WTC11 (cell line): ENCODE measurements at regions not wholly inside any gene's neighbourhood (a gene's known extent, or its start where the extent isn't known, plus 50 kb on each side); places are given as distances from the start of the nearest gene placed in this dataset.

Experiments used
- ATAC-seq: fragments of 200-7000 bp; cut with Tn5 transposase; 2 replicates; pipeline ENCODE4 v1.10.0; 2021; ENCODE audit warnings: mild to moderate bottlenecking, moderate library complexity
- CTCF ChIA-PET: fragments of 300-600 bp; sonication (Branson Sonifier 250); formaldehyde crosslinking; loops from one replicate; lab custom pipeline; 2021; ENCODE audit warnings: antibody characterized with exemption; lab: Charles Lee
- POLR2A ChIA-PET: fragments of 350-600 bp; sonication (Branson Sonifier 250); formaldehyde crosslinking; loops from one replicate; lab custom pipeline; 2021; ENCODE audit warnings: antibody characterized with exemption; lab: Charles Lee
- DNase-seq: peaks from one replicate; pipeline ENCODE4 v3.0.0; 2021; ENCODE audit warnings: low spot score
- H3K27ac Mint-ChIP-seq: 2 replicates; pipeline ENCODE4 v1.8.0; 2021; ENCODE audit warnings: mixed read lengths
- H3K27me3 Mint-ChIP-seq: 2 replicates; pipeline ENCODE4 v1.8.0; 2021; ENCODE audit warnings: low read depth, mild to moderate bottlenecking, moderate library complexity, mixed read lengths
- H3K36me3 Mint-ChIP-seq: 2 replicates; pipeline ENCODE4 v1.8.0; 2021; ENCODE audit warnings: mixed read lengths
- H3K4me1 Mint-ChIP-seq: 2 replicates; pipeline ENCODE4 v1.8.0; 2022; ENCODE audit warnings: mixed read lengths
- H3K4me3 Mint-ChIP-seq: 2 replicates; pipeline ENCODE4 v1.8.0; 2021; ENCODE audit warnings: mild to moderate bottlenecking, moderate library complexity, mixed read lengths
- H3K9me3 Mint-ChIP-seq: 2 replicates; pipeline ENCODE4 v1.8.0; 2021; ENCODE audit warnings: mixed read lengths
- ETV6 ChIP-seq: sonication (generic); formaldehyde crosslinking; IDR thresholded peaks from 2 replicates; pipeline ENCODE4 v1.8.1; 2022; ENCODE audit warnings: mild to moderate bottlenecking, missing genetic modification reagents
- GRHL2 ChIP-seq: fragments of 250-450 bp; sonication (Bioruptor Pico); IDR thresholded peaks from 2 replicates; pipeline ENCODE4 v1.8.0; 2022; ENCODE audit warnings: mild to moderate bottlenecking, moderate library complexity; ENCODE audit not compliant: insufficient replicate concordance, severe bottlenecking
- GTF2I ChIP-seq: fragments of 250-450 bp; sonication (Bioruptor Pico); conservative IDR thresholded peaks from 2 replicates; pipeline ENCODE4 v1.4.0; 2021; ENCODE audit warnings: mild to moderate bottlenecking
- NR3C1 ChIP-seq: sonication (generic); formaldehyde crosslinking; conservative IDR thresholded peaks from 2 replicates; pipeline ENCODE4 v1.8.1; 2023; ENCODE audit warnings: low read depth, mild to moderate bottlenecking, missing genetic modification reagents
- TCF7 ChIP-seq: sonication (generic); formaldehyde crosslinking; IDR thresholded peaks from 2 replicates; pipeline ENCODE4 v1.8.0; 2022; ENCODE audit warnings: mild to moderate bottlenecking, low read depth, missing genetic modification reagents, moderate library complexity
- TEAD4 ChIP-seq: sonication (generic); formaldehyde crosslinking; IDR thresholded peaks from 2 replicates; pipeline ENCODE4 v1.8.0; 2022; ENCODE audit warnings: mild to moderate bottlenecking, missing genetic modification reagents
- TP53 ChIP-seq: sonication (generic); formaldehyde crosslinking; IDR thresholded peaks from 2 replicates; pipeline ENCODE4 v1.8.1; 2023; ENCODE audit warnings: mild to moderate bottlenecking, missing genetic modification reagents
- ZNF121 ChIP-seq: sonication (generic); formaldehyde crosslinking; IDR thresholded peaks from 2 replicates; pipeline ENCODE4 v1.8.0; 2023; ENCODE audit warnings: missing genetic modification reagents
- TF ChIP-seq, protein P1 (sequence below): sonication (generic); formaldehyde crosslinking; IDR thresholded peaks from 2 replicates; pipeline ENCODE4 v1.8.1; 2023; ENCODE audit warnings: mild to moderate bottlenecking, missing genetic modification reagents, borderline replicate concordance
- TF ChIP-seq, protein P2 (sequence below): sonication (generic); formaldehyde crosslinking; IDR thresholded peaks from 2 replicates; pipeline ENCODE4 v1.8.1; 2022; ENCODE audit warnings: missing genetic modification reagents, borderline replicate concordance
- TF ChIP-seq, protein P3 (sequence below): fragments of 250-450 bp; sonication (Bioruptor Pico); conservative IDR thresholded peaks from 2 replicates; pipeline ENCODE4 v1.9.0; 2021; ENCODE audit warnings: mild to moderate bottlenecking
- TF ChIP-seq, protein P4 (sequence below): sonication (generic); formaldehyde crosslinking; IDR thresholded peaks from 2 replicates; pipeline ENCODE4 v1.8.1; 2023; ENCODE audit warnings: mild to moderate bottlenecking, missing genetic modification reagents
- TF ChIP-seq, protein P5 (sequence below): fragments of 250-450 bp; sonication (Bioruptor Pico); IDR thresholded peaks from 2 replicates; pipeline ENCODE4 v1.9.0; 2021; ENCODE audit warnings: mild to moderate bottlenecking
- TF ChIP-seq, protein P6 (sequence below): sonication (generic); formaldehyde crosslinking; IDR thresholded peaks from 2 replicates; pipeline ENCODE4 v1.8.1; 2022; ENCODE audit warnings: low read depth, missing genetic modification reagents, borderline replicate concordance

DNA sequence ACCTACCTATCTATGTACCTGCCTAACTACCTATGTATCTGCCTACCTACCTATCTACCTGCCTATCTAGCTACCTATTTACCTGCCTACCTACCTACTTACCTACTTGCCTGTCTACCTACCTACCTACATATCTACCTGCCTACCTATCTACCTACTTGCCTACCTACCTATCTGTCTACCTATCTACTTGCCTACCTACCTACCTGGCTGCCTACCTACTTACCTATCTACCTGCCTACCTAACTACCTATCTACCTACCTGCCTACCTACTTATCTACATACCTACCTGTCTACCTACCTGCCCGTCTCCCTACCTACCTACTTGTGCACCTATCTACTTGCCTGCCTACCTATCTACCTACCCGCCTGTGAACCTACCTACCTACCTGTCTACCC, 68.7 kb upstream of the NPTX2 start (continued):
- TF ChIP-seq, protein P1, sequence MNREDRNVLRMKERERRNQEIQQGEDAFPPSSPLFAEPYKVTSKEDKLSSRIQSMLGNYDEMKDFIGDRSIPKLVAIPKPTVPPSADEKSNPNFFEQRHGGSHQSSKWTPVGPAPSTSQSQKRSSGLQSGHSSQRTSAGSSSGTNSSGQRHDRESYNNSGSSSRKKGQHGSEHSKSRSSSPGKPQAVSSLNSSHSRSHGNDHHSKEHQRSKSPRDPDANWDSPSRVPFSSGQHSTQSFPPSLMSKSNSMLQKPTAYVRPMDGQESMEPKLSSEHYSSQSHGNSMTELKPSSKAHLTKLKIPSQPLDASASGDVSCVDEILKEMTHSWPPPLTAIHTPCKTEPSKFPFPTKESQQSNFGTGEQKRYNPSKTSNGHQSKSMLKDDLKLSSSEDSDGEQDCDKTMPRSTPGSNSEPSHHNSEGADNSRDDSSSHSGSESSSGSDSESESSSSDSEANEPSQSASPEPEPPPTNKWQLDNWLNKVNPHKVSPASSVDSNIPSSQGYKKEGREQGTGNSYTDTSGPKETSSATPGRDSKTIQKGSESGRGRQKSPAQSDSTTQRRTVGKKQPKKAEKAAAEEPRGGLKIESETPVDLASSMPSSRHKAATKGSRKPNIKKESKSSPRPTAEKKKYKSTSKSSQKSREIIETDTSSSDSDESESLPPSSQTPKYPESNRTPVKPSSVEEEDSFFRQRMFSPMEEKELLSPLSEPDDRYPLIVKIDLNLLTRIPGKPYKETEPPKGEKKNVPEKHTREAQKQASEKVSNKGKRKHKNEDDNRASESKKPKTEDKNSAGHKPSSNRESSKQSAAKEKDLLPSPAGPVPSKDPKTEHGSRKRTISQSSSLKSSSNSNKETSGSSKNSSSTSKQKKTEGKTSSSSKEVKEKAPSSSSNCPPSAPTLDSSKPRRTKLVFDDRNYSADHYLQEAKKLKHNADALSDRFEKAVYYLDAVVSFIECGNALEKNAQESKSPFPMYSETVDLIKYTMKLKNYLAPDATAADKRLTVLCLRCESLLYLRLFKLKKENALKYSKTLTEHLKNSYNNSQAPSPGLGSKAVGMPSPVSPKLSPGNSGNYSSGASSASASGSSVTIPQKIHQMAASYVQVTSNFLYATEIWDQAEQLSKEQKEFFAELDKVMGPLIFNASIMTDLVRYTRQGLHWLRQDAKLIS (CRISPR knock-in tag), result no peak
- TF ChIP-seq, protein P2, sequence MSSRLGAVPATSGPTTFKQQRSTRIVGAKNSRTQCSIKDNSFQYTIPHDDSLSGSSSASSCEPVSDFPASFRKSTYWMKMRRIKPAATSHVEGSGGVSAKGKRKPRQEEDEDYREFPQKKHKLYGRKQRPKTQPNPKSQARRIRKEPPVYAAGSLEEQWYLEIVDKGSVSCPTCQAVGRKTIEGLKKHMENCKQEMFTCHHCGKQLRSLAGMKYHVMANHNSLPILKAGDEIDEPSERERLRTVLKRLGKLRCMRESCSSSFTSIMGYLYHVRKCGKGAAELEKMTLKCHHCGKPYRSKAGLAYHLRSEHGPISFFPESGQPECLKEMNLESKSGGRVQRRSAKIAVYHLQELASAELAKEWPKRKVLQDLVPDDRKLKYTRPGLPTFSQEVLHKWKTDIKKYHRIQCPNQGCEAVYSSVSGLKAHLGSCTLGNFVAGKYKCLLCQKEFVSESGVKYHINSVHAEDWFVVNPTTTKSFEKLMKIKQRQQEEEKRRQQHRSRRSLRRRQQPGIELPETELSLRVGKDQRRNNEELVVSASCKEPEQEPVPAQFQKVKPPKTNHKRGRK (CRISPR knock-in tag), result no peak
- no peak for TF ChIP-seq ETV6 (CRISPR knock-in tag)
- TF ChIP-seq TCF7 (CRISPR knock-in tag), result no peak
- no peak for TF ChIP-seq NR3C1 (CRISPR knock-in tag)
- no peak for TF ChIP-seq TEAD4 (CRISPR knock-in tag)
- no peak for TF ChIP-seq ZNF121 (CRISPR knock-in tag)

DNA sequence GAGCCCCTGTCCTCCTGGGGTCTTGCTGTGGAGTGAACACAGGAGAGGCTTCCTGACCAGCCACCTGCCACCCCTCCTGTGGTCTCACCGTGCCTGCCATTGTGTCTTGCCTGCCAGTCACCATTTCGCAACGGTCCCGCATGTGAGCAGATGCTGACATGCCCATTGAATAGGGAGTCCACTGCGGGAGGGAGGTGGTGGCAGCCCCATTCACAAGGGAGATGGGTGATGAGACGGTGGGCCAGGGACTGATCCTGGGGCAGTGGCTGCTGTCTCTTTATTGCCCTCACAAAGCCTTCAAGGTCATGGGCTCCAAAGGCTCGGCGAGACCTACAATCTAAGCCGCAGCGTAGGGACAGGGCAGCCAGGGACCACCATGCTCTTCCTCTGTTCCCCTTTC, 76.0 kb upstream of the NPTX2 start:
- POLR2A ChIA-PET, result no interaction called here

More for the DNA sequence above, 76.0 kb upstream of the NPTX2 start:
- Mint-ChIP-seq H3K27me3 (no peaks in the 10 kb centered on the region; the same call in 1 of the 2 replicates), H3K36me3 (no peaks in the 10 kb centered on the region), H3K9me3 (peaks cover 8% of the 10 kb centered on the region), H3K27ac (no peak overlapping the region), H3K4me3 (no peak overlapping the region), H3K4me1 (no peaks in the 10 kb centered on the region)
- CTCF ChIA-PET, result no interaction called here
- no peak for ATAC-seq
- TF ChIP-seq ZNF121 (CRISPR knock-in tag) (no peak), GRHL2 (CRISPR knock-in tag) (no peak), TP53 (CRISPR knock-in tag) (no peak), GTF2I (CRISPR knock-in tag) (no peak)
- TF ChIP-seq, protein P2 (CRISPR knock-in tag), result no peak
- TF ChIP-seq, protein P3, sequence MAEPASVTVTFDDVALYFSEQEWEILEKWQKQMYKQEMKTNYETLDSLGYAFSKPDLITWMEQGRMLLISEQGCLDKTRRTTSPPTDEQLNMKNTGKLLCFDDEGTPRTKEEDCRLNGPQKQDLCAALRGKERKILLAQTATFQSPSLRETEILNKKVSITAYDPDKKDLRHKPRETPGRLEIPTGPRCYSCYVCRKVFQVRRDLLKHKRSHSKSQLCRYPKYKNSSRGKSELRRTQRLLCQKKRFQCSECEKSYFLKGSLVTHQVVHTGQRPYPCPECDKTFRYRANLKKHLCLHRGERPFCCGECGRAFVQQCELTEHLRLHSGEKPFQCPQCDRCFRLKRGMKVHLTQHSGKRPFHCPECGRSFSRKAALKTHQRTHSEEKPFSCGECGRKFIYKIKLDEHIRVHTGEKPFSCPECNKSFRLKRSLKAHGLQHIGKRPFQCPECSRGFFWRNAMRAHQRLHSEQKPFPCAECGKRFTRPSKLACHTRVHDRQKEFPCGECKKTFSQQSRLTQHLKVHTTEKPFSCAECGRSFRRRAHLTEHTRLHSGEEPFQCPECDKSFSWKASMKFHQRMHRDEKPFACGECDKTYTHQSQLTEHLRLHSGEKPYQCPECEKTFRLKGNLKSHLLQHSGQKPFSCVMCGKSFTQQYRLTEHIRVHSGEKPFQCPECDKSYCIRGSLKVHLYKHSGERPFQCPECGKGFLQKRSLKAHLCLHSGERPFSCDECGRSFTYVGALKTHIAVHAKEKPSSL (CRISPR knock-in tag), result no peak
- TF ChIP-seq, protein P4, sequence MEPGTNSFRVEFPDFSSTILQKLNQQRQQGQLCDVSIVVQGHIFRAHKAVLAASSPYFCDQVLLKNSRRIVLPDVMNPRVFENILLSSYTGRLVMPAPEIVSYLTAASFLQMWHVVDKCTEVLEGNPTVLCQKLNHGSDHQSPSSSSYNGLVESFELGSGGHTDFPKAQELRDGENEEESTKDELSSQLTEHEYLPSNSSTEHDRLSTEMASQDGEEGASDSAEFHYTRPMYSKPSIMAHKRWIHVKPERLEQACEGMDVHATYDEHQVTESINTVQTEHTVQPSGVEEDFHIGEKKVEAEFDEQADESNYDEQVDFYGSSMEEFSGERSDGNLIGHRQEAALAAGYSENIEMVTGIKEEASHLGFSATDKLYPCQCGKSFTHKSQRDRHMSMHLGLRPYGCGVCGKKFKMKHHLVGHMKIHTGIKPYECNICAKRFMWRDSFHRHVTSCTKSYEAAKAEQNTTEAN (CRISPR knock-in tag), result no peak
- TF ChIP-seq, protein P5, sequence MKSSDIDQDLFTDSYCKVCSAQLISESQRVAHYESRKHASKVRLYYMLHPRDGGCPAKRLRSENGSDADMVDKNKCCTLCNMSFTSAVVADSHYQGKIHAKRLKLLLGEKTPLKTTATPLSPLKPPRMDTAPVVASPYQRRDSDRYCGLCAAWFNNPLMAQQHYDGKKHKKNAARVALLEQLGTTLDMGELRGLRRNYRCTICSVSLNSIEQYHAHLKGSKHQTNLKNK, result no peak
- TF ChIP-seq, protein P6, sequence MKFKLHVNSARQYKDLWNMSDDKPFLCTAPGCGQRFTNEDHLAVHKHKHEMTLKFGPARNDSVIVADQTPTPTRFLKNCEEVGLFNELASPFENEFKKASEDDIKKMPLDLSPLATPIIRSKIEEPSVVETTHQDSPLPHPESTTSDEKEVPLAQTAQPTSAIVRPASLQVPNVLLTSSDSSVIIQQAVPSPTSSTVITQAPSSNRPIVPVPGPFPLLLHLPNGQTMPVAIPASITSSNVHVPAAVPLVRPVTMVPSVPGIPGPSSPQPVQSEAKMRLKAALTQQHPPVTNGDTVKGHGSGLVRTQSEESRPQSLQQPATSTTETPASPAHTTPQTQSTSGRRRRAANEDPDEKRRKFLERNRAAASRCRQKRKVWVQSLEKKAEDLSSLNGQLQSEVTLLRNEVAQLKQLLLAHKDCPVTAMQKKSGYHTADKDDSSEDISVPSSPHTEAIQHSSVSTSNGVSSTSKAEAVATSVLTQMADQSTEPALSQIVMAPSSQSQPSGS, result no peak
- no peak for DNase-seq
